ENCODE measurements at regions not wholly inside any gene's neighbourhood (a gene's known extent, or its start where the extent isn't known, plus 50 kb on each side); places are given as distances from the start of the nearest gene placed in this dataset.

DNA sequence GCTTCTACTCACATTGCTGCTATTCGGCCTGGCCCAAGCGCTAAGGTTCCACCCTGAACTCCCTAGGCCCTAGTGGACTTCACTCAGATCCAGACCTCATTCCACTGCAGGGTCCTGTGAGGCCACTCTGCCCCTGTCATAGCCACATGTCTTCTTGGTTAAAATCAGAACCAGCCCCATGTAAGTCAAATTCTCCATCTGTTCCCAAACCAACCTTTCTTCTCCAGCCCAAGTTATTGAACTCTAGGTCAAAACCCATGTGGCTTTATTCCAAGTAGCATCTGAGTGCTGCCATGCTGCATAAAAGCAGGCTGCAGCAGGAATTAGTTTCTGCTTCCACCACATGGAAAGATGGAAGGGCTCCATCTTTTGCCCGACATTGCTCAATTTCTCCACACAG is 281.2 kb downstream of the SNX13 start:
- Histone ChIP-seq H3K4me3 (ENCODE audit: low read length) (no peak overlapping the region), H3K27ac (ENCODE audit: low read depth, low read length) (no peak overlapping the region), H3F3A (ENCODE audit: control insufficient read depth, insufficient read depth) (no peaks in the 10 kb centered on the region), H3K27me3 (ENCODE audit: control insufficient read depth, low read length) (no peaks in the 10 kb centered on the region), H4K20me1 (ENCODE audit: control insufficient read depth, insufficient read depth, low read depth, low read length) (no peaks in the 10 kb centered on the region), H3K9me3 (ENCODE audit: control insufficient read depth, insufficient read depth, low read length) (no peaks in the 10 kb centered on the region), H3K9me2 (replicated peaks; ENCODE audit: control insufficient read depth, low read length) (no peaks in the 10 kb centered on the region), H3K36me3 (ENCODE audit: control insufficient read depth, low read length) (no peaks in the 10 kb centered on the region), H3K79me2 (ENCODE audit: control insufficient read depth, low read length) (no peaks in the 10 kb centered on the region), H3K4me1 (ENCODE audit: control insufficient read depth, low read length) (no peaks in the 10 kb centered on the region), H3K4me2 (ENCODE audit: low read length) (no peak overlapping the region)
- TF ChIP-seq EZH2phosphoT487 (IDR thresholded peaks at IDR 0.05; ENCODE audit: borderline replicate concordance, low read length), result no peak
- TF ChIP-seq, protein P1, sequence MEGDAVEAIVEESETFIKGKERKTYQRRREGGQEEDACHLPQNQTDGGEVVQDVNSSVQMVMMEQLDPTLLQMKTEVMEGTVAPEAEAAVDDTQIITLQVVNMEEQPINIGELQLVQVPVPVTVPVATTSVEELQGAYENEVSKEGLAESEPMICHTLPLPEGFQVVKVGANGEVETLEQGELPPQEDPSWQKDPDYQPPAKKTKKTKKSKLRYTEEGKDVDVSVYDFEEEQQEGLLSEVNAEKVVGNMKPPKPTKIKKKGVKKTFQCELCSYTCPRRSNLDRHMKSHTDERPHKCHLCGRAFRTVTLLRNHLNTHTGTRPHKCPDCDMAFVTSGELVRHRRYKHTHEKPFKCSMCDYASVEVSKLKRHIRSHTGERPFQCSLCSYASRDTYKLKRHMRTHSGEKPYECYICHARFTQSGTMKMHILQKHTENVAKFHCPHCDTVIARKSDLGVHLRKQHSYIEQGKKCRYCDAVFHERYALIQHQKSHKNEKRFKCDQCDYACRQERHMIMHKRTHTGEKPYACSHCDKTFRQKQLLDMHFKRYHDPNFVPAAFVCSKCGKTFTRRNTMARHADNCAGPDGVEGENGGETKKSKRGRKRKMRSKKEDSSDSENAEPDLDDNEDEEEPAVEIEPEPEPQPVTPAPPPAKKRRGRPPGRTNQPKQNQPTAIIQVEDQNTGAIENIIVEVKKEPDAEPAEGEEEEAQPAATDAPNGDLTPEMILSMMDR (IDR thresholded peaks at IDR 0.05; ENCODE audit: low read depth, low read length, poor library complexity, severe bottlenecking), result no peak

DNA sequence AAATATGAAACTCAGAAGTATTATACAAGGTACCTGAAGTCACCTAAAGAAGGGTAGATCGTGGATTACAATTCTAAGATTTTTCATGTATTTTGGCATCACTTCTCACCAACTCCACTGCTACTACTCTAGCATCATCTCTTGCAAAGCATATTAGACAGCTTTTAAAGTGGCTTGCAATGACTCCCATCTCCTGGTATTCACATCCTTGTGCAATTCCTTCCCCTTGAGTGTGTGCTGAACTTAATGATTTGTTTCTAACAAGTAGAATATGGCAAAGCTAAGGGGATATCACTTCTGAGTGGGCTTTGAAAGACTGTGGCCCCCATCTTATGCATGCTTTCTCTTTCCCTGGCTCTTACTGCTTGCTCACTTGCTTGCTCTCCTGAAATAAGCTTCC is 280.2 kb downstream of the SNX13 start:
- Histone ChIP-seq H3K27me3 (ENCODE audit: control insufficient read depth, low read length) (no peaks in the 10 kb centered on the region), H3K9me3 (ENCODE audit: control insufficient read depth, insufficient read depth, low read length) (no peaks in the 10 kb centered on the region), H3K4me2 (ENCODE audit: low read length) (no peak overlapping the region), H3F3A (ENCODE audit: control insufficient read depth, insufficient read depth) (no peaks in the 10 kb centered on the region), H3K9me2 (replicated peaks; ENCODE audit: control insufficient read depth, low read length) (no peaks in the 10 kb centered on the region), H3K4me3 (ENCODE audit: low read length) (no peak overlapping the region), H3K79me2 (ENCODE audit: control insufficient read depth, low read length) (no peaks in the 10 kb centered on the region), H3K36me3 (ENCODE audit: control insufficient read depth, low read length) (no peaks in the 10 kb centered on the region), H3K27ac (ENCODE audit: low read depth, low read length) (no peak overlapping the region), H3K4me1 (ENCODE audit: control insufficient read depth, low read length) (no peaks in the 10 kb centered on the region), H4K20me1 (ENCODE audit: control insufficient read depth, insufficient read depth, low read depth, low read length) (no peaks in the 10 kb centered on the region)
- TF ChIP-seq, protein P1 (IDR thresholded peaks at IDR 0.05; ENCODE audit: low read depth, low read length, poor library complexity, severe bottlenecking), result no peak
- no peak for TF ChIP-seq EZH2phosphoT487 (IDR thresholded peaks at IDR 0.05; ENCODE audit: borderline replicate concordance, low read length)

DNA sequence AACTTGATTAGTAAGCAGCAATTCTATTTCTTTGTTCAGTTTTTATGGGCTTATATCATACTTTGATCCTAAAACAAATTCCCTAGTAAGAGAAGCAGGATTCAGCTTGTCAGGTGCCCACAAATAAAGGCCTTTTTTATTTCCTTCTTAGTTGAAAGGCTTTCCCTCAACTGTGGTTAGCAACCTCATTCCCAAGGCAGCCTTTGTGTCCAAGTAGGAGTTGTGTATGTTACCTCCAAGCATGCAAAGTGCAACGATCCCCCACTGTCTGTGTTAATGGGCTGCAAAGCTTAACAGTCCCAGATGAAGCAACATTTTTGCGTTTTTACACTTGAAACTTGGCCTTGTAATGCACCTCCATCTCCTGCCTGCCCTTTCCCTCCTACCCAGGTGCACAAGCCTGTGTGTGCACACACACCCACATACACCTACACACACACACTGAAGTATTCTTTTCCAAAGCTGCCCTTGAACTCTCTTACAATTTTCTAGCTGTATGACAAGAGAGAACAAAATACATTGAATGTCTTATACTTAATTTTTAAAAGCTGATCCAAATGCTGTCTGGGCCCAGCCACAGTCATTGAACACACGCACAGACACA is 278.2 kb downstream of the SNX13 start:
- Histone ChIP-seq H3K9me3 (ENCODE audit: control insufficient read depth, insufficient read depth, low read length) (no peaks in the 10 kb centered on the region), H3K79me2 (ENCODE audit: control insufficient read depth, low read length) (no peaks in the 10 kb centered on the region), H3K27ac (ENCODE audit: low read depth, low read length) (no peak overlapping the region), H3K4me3 (ENCODE audit: low read length) (no peak overlapping the region), H3K4me2 (ENCODE audit: low read length) (no peak overlapping the region), H3K9me2 (replicated peaks; ENCODE audit: control insufficient read depth, low read length) (no peaks in the 10 kb centered on the region), H4K20me1 (ENCODE audit: control insufficient read depth, insufficient read depth, low read depth, low read length) (no peaks in the 10 kb centered on the region), H3K36me3 (ENCODE audit: control insufficient read depth, low read length) (no peaks in the 10 kb centered on the region), H3K4me1 (ENCODE audit: control insufficient read depth, low read length) (no peaks in the 10 kb centered on the region), H3K27me3 (ENCODE audit: control insufficient read depth, low read length) (no peaks in the 10 kb centered on the region), H3F3A (ENCODE audit: control insufficient read depth, insufficient read depth) (no peaks in the 10 kb centered on the region)
- TF ChIP-seq EZH2phosphoT487 (IDR thresholded peaks at IDR 0.05; ENCODE audit: borderline replicate concordance, low read length), result no peak
- TF ChIP-seq, protein P1 (IDR thresholded peaks at IDR 0.05; ENCODE audit: low read depth, low read length, poor library complexity, severe bottlenecking), result no peak

Data from DOHH2 (cell line).